ENCODE measurements at regions not wholly inside any gene's neighbourhood (a gene's known extent, or its start where the extent isn't known, plus 50 kb on each side); places are given as distances from the start of the nearest gene placed in this dataset.

GRCh38 chr2:156087875-156088274 is 244.6 kb downstream of the NR4A2 start:
- peaks cover 4% of the 10 kb centered on the region for H3K36me3 Mint-ChIP-seq (ENCODE audit: low read depth)
- no peak overlapping the region for H3K27ac Mint-ChIP-seq
- no peaks in the 10 kb centered on the region for H3K4me1 Mint-ChIP-seq
- no peaks in the 10 kb centered on the region for H3K27me3 Mint-ChIP-seq (ENCODE audit: low read depth)
- no peak overlapping the region for H3K4me3 Mint-ChIP-seq
- no peak for TF ChIP-seq CTCF (IDR thresholded peaks at IDR 0.05; ENCODE audit: unreplicated experiment in 3 of 3)
- H3K9me3 Mint-ChIP-seq: peaks cover 5% of the 10 kb centered on the region

- Mint-ChIP-seq H3K27ac (no peak overlapping the region), H3K27me3 (ENCODE audit: low read depth) (no peaks in the 10 kb centered on the region), H3K9me3 (peaks cover 37% of the 10 kb centered on the region), H3K36me3 (ENCODE audit: low read depth) (peaks cover 4% of the 10 kb centered on the region), H3K4me1 (no peaks in the 10 kb centered on the region), H3K4me3 (no peak overlapping the region)
- no peak for TF ChIP-seq CTCF (IDR thresholded peaks at IDR 0.05; ENCODE audit: unreplicated experiment in 3 of 3)
These were observed 248.6 kb downstream of the NR4A2 start for GRCh38 chr2:156083763-156084493.

- H3K36me3 Mint-ChIP-seq (ENCODE audit: low read depth): peaks cover 4% of the 10 kb centered on the region
- H3K27ac Mint-ChIP-seq: no peak overlapping the region
- no peak for TF ChIP-seq CTCF (IDR thresholded peaks at IDR 0.05; ENCODE audit: unreplicated experiment in 3 of 3)
- no peaks in the 10 kb centered on the region for H3K4me1 Mint-ChIP-seq
- peaks cover 37% of the 10 kb centered on the region for H3K9me3 Mint-ChIP-seq
- H3K27me3 Mint-ChIP-seq (ENCODE audit: low read depth): no peaks in the 10 kb centered on the region
- no peak overlapping the region for H3K4me3 Mint-ChIP-seq
These were observed 252.7 kb downstream of the NR4A2 start for GRCh38 chr2:156079845-156080244.

- TF ChIP-seq CTCF (IDR thresholded peaks at IDR 0.05; ENCODE audit: unreplicated experiment in 3 of 3): no peak
- Mint-ChIP-seq H3K4me3 (no peak overlapping the region), H3K4me1 (no peaks in the 10 kb centered on the region), H3K27ac (no peak overlapping the region), H3K27me3 (ENCODE audit: low read depth) (no peaks in the 10 kb centered on the region), H3K9me3 (peaks cover 27% of the 10 kb centered on the region), H3K36me3 (ENCODE audit: low read depth) (no peaks in the 10 kb centered on the region)
These were observed 255.3 kb downstream of the NR4A2 start for GRCh38 chr2:156077041-156077742.

- H3K4me1 Mint-ChIP-seq: no peaks in the 10 kb centered on the region
- no peaks in the 10 kb centered on the region for H3K9me3 Mint-ChIP-seq
- H3K27ac Mint-ChIP-seq: no peak overlapping the region
- no peaks in the 10 kb centered on the region for H3K27me3 Mint-ChIP-seq (ENCODE audit: low read depth)
- no peak for TF ChIP-seq CTCF (IDR thresholded peaks at IDR 0.05; ENCODE audit: unreplicated experiment in 3 of 3)
- H3K4me3 Mint-ChIP-seq: no peak overlapping the region
- H3K36me3 Mint-ChIP-seq (ENCODE audit: low read depth): no peaks in the 10 kb centered on the region
These were observed 266.6 kb downstream of the NR4A2 start for GRCh38 chr2:156065912-156066311.

- no peak for TF ChIP-seq CTCF (IDR thresholded peaks at IDR 0.05; ENCODE audit: unreplicated experiment in 3 of 3)
- Mint-ChIP-seq H3K36me3 (ENCODE audit: low read depth) (no peaks in the 10 kb centered on the region), H3K27me3 (ENCODE audit: low read depth) (no peaks in the 10 kb centered on the region), H3K4me1 (no peaks in the 10 kb centered on the region), H3K9me3 (no peaks in the 10 kb centered on the region), H3K27ac (no peak overlapping the region), H3K4me3 (no peak overlapping the region)
These were observed 268.0 kb downstream of the NR4A2 start for GRCh38 chr2:156064540-156064939.
